Mucosa of rectum (tissue), 2 donors: ENCODE measurements at regions not wholly inside any gene's neighbourhood (a gene's known extent, or its start where the extent isn't known, plus 50 kb on each side); places are given as distances from the start of the nearest gene placed in this dataset.

Experiments
- H3K27ac ChIP-seq, 2 donors: one replicate each; pipeline ENCODE4 v1.7.0; 2013; ENCODE audit warnings: inconsistent platforms in 2 of 2, low read depth in 2 of 2, low read length in 2 of 2
- H3K27me3 ChIP-seq, 2 donors: one replicate each; pipeline ENCODE4 v1.7.0; 2013; ENCODE audit warnings: low read length in 2 of 2; ENCODE audit not compliant: control insufficient read depth in 2 of 2, insufficient read depth in 2 of 2
- H3K36me3 ChIP-seq, 2 donors: one replicate each; pipeline ENCODE4 v1.7.0; 2013; ENCODE audit warnings: low read length in 2 of 2; ENCODE audit not compliant: control insufficient read depth in 2 of 2, insufficient read depth in 2 of 2
- H3K4me1 ChIP-seq, 2 donors: one replicate each; pipeline ENCODE4 v1.7.0; 2013; ENCODE audit warnings: low read length in 2 of 2, mild to moderate bottlenecking in 1 of 2; ENCODE audit not compliant: control insufficient read depth in 2 of 2, insufficient read depth in 2 of 2
- H3K4me3 ChIP-seq, 2 donors: one replicate each; pipeline ENCODE4 v1.7.0; 2013; ENCODE audit warnings: low read length in 2 of 2
- H3K9ac ChIP-seq, 2 donors: one replicate each; pipeline ENCODE4 v1.7.0; 2013; ENCODE audit warnings: low read length in 2 of 2, low read depth in 1 of 2, mild to moderate bottlenecking in 1 of 2
- H3K9me3 ChIP-seq, 2 donors: one replicate each; pipeline ENCODE4 v1.7.0; 2013; ENCODE audit warnings: low read length in 2 of 2; ENCODE audit not compliant: control insufficient read depth in 2 of 2
- donor health status: healthy.
- donor health status: Normal muscosa, but diverticular disease.

- Histone ChIP-seq H3K27me3 (no peaks in the 10 kb centered on the region), H3K9me3 (no peaks in the 10 kb centered on the region), H3K4me3 (no peak overlapping the region), H3K36me3 (no peaks in the 10 kb centered on the region), H3K27ac (no peak overlapping the region), H3K9ac (no peak overlapping the region), H3K4me1 (no peaks in the 10 kb centered on the region)
Measured at GRCh38 chr15:96218623-96219455, 111.7 kb upstream of the NR2F2 start.

- no peak overlapping the region for H3K27ac ChIP-seq
- H3K9ac ChIP-seq: no peak overlapping the region
- no peak overlapping the region for H3K4me3 ChIP-seq
- no peaks in the 10 kb centered on the region for H3K36me3 ChIP-seq
- H3K9me3 ChIP-seq: no peaks in the 10 kb centered on the region
- no peaks in the 10 kb centered on the region for H3K4me1 ChIP-seq
- no peaks in the 10 kb centered on the region for H3K27me3 ChIP-seq
Measured at GRCh38 chr15:96219681-96220080, 110.8 kb upstream of the NR2F2 start.

GRCh38 chr15:96220657-96221056, 109.8 kb upstream of the NR2F2 start:
- Histone ChIP-seq H3K27me3 (no peaks in the 10 kb centered on the region), H3K4me3 (no peak overlapping the region), H3K9me3 (no peaks in the 10 kb centered on the region), H3K27ac (no peak overlapping the region), H3K4me1 (no peaks in the 10 kb centered on the region), H3K9ac (no peak overlapping the region), H3K36me3 (no peaks in the 10 kb centered on the region)

DNA sequence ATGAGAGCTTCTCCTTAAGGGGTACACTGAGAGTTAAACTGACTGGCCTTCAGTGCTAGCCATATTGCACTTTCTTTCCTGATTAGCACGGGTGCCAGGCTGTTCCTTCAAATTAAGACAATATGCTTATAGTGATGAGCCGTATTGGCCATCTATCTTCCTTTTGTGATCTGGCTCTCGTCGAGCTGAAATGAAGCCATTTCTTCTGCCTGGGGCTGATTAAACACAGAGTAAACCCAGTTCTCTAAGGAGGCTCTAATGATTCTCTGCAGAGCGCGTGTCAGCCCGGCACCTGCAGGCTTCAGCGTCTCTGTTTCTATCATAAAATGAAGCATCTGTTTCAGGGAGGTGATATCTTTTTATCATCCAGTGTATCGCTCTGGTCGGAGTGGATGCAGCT, 107.5 kb upstream of the NR2F2 start:
- Histone ChIP-seq H3K9ac (no peak overlapping the region), H3K27ac (no peak overlapping the region), H3K4me3 (no peak overlapping the region), H3K9me3 (no peaks in the 10 kb centered on the region), H3K27me3 (no peaks in the 10 kb centered on the region), H3K4me1 (no peaks in the 10 kb centered on the region), H3K36me3 (no peaks in the 10 kb centered on the region)

DNA sequence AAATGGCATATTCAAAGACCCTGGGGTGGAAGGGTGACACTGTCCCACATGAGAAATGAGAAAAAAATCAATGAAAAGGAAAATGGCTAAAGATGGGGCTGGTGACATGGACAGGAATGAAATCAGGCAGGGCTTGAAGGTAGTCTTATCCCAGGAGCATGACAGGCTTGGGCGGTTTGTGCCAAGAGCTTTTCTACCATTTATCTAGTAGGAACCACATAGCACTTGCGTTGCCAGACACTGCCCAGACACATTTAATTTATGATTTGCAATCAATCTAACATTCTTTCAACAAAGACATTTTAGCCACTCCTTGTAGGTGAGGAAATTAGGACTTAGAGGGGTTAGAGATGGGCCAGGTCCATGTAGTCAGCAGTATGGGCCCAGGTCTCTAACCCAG, 106.6 kb upstream of the NR2F2 start:
- Histone ChIP-seq H3K9ac (no peak overlapping the region), H3K9me3 (no peaks in the 10 kb centered on the region), H3K36me3 (no peaks in the 10 kb centered on the region), H3K27ac (no peak overlapping the region), H3K27me3 (no peaks in the 10 kb centered on the region), H3K4me3 (no peak overlapping the region), H3K4me1 (no peaks in the 10 kb centered on the region)

DNA sequence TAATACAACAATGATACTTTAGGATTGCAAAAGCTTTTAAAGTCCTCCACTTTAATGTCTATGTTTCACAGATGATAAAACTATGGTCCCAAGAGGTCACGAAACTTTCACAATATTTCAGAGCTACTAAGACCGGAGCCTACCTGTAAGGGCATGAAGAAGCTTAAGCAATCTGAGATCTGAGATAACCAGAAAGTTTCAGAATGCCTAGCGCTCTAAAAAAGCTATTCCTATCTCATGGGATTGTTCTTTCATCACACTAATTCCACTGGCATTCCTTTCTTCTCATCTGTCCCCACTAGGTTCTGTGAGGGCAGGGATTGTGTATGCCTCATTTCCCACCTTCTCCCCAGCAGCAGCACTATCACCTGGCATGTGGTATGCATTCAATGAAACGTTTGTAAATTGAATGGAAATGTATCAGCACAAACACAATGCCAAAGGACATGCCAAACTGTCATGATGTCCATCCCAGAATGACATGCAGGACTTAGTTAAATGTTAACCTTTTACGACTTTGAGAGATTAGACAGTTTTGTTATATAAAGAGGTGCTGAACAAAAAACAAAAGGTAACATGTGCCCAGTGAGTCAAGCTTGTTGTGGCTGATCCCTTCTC, 104.7 kb upstream of the NR2F2 start:
- Histone ChIP-seq H3K4me3 (no peak overlapping the region), H3K9me3 (no peaks in the 10 kb centered on the region), H3K27ac (no peak overlapping the region), H3K27me3 (no peaks in the 10 kb centered on the region), H3K9ac (no peak overlapping the region), H3K36me3 (no peaks in the 10 kb centered on the region), H3K4me1 (no peaks in the 10 kb centered on the region)

GRCh38 chr15:96230526-96231181, 99.8 kb upstream of the NR2F2 start:
- no peak overlapping the region for H3K9ac ChIP-seq
- H3K27ac ChIP-seq: no peak overlapping the region
- H3K9me3 ChIP-seq: no peaks in the 10 kb centered on the region
- no peaks in the 10 kb centered on the region for H3K4me1 ChIP-seq
- H3K4me3 ChIP-seq: no peak overlapping the region
- no peaks in the 10 kb centered on the region for H3K36me3 ChIP-seq
- H3K27me3 ChIP-seq: no peaks in the 10 kb centered on the region

DNA sequence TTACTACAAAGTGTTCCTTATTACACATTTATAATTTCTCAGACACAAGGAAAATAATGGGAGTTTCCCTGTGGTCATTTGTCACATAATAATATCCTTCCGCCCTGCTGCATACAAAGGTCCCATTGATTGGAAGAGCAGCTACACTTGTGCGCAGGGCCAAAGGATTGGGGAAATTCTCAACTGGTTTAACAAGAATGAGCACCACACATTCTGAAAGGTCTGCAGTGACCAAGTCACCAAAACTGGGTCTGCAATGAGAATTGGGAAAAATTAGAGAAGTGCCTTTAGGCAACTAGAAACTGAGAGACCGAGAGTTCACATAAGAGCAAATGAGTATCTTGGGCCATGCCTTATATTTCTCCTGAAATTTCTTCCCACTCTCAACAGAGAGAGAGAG, 98.2 kb upstream of the NR2F2 start:
- Histone ChIP-seq H3K9me3 (no peaks in the 10 kb centered on the region), H3K27ac (no peak overlapping the region), H3K4me3 (no peak overlapping the region), H3K9ac (no peak overlapping the region), H3K36me3 (no peaks in the 10 kb centered on the region), H3K27me3 (no peaks in the 10 kb centered on the region), H3K4me1 (no peaks in the 10 kb centered on the region)

DNA sequence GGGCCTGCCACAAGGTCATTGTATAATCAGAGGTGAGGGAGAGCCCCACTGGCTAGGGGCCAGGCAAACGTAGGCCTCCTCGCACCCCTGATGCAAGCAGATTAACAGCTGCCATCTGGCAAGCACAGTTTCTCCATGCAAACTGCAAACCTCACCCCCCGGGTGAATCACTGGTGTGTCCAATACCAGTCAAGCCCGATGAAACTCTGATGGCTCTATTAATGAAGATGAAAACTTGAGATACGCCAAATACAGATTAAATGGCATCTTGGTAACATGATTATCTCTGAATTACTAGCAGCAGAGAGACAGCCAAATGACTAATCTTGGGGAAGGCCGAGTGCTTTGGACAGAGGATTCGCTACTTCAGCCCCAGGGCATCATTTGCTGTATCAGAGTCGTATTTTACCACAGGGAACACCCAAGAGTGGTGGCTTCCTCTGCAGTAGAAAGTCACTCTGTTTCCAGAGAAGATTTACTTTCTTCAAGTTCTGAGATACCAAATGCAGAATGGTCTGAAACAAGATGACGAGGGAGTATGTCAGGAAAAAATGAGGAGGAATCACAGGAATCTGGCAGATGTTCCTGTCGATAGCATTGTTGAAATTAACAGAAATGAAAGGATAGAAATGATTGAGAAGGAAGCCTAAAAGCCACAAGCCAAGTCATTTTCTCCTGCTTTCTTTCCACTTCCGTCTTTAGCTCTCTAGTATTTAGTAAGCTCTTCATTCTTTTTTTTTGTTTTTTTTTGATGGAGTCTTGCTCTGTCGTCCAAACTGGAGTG, 96.2 kb upstream of the NR2F2 start:
- Histone ChIP-seq H3K9me3 (no peaks in the 10 kb centered on the region), H3K27ac (no peak overlapping the region), H3K9ac (no peak overlapping the region), H3K27me3 (no peaks in the 10 kb centered on the region), H3K4me3 (no peak overlapping the region), H3K4me1 (no peaks in the 10 kb centered on the region), H3K36me3 (no peaks in the 10 kb centered on the region)

- Histone ChIP-seq H3K4me1 (no peaks in the 10 kb centered on the region), H3K27me3 (no peaks in the 10 kb centered on the region), H3K9ac (no peak overlapping the region), H3K27ac (no peak overlapping the region), H3K9me3 (no peaks in the 10 kb centered on the region), H3K36me3 (no peaks in the 10 kb centered on the region), H3K4me3 (no peak overlapping the region)
Measured at GRCh38 chr15:96237002-96237401, 93.5 kb upstream of the NR2F2 start.
